ENCODE measurements at regions not wholly inside any gene's neighbourhood (a gene's known extent, or its start where the extent isn't known, plus 50 kb on each side); places are given as distances from the start of the nearest gene placed in this dataset.

DNA sequence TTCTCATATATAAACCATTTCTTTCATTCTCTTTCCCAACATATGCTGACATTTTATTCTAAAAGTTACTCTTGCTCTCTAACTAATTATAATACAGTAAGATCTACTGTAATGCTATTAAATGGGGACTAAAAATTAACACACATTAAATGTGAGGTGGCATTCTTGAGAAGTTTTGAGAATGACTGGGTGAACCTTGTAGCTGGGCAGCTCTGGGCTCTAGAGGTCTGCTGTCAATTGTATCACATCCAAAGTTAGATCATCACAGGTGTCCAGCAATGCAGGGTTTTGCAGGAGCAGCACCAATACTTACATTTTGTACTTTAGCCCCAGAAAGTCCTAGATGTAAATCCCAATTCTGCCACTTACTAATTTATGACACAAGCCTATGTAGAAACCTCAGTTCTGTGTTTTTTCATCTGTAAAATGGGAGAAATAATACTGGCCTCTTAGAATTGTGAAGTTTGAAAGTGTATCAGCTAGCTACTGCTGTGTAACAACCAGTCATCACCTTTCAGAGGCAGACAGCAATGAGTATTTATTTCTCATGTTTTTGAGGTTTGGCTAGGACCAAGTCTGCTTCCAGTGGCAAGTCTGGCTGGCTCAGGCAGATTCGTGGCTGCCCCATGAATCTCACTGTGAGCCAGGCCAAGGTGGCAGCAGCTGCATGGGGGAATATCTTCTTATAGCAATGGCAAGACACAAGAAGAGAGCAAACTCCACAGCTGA lies 79.6 kb upstream of the EMX2 start:
- no peak for ATAC-seq
- Histone ChIP-seq H3K4me1 (peaks cover 0 to 7% (median 0%) of the 10 kb centered on the region in 3 donors), H3K27ac (no peak overlapping the region), H3K27me3 (peaks cover 16% of the 10 kb centered on the region), H3K9me3 (peaks cover 0 to 7% (median 0%) of the 10 kb centered on the region in 3 donors), H3K4me3 (no peak overlapping the region), H3K36me3 (no peaks in the 10 kb centered on the region)
- TF ChIP-seq POLR2A (IDR thresholded peaks at IDR 0.05) (no peak), EP300 (IDR thresholded peaks at IDR 0.05) (no peak), POLR2AphosphoS5 (IDR thresholded peaks at IDR 0.05) (no peak)
- TF ChIP-seq, protein P1, sequence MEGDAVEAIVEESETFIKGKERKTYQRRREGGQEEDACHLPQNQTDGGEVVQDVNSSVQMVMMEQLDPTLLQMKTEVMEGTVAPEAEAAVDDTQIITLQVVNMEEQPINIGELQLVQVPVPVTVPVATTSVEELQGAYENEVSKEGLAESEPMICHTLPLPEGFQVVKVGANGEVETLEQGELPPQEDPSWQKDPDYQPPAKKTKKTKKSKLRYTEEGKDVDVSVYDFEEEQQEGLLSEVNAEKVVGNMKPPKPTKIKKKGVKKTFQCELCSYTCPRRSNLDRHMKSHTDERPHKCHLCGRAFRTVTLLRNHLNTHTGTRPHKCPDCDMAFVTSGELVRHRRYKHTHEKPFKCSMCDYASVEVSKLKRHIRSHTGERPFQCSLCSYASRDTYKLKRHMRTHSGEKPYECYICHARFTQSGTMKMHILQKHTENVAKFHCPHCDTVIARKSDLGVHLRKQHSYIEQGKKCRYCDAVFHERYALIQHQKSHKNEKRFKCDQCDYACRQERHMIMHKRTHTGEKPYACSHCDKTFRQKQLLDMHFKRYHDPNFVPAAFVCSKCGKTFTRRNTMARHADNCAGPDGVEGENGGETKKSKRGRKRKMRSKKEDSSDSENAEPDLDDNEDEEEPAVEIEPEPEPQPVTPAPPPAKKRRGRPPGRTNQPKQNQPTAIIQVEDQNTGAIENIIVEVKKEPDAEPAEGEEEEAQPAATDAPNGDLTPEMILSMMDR (IDR thresholded peaks at IDR 0.05), result no peak
- 57 to 100% methylated on average over 1 of the region's 1 CpG for WGBS, 2 donors (ENCODE audit: low coverage in 1 of 2)

DNA sequence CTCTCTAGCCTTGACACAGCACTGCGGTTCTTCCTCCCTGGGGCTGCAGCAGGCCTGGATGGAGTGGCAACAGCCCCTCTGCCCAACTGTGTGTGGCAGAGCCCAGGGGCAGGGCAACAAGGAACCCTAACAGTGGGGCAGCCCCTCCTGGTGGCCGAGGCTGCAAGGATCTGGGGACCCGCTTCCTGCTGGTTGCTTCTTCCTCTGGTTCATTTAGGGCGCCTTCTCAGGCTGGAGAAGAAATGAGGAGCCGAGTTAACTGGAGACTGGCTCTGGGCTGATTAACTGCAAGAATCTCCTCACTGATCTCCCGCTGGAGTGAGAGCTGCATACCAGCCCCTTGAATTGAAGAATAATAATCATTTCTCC lies 80.1 kb upstream of the EMX2 start:
- H3K36me3 ChIP-seq, result no peaks in the 10 kb centered on the region
- H3K4me3 ChIP-seq, result no peak overlapping the region
- peak overlapping the region in 1 of 4 donors; percentile 42 for H3K27ac ChIP-seq
- H3K27me3 ChIP-seq, result peaks cover 20% of the 10 kb centered on the region
- whole genome bisulfite sequencing, 2 donors (ENCODE audit: low coverage in 1 of 2), result 42 to 50% methylated on average over 3 to 4 of the region's 6 CpGs
- ATAC-seq, result no peak
- peaks cover 0 to 7% (median 0%) of the 10 kb centered on the region in 3 donors for H3K9me3 ChIP-seq
- TF ChIP-seq POLR2AphosphoS5 (IDR thresholded peaks at IDR 0.05) (no peak), POLR2A (IDR thresholded peaks at IDR 0.05) (no peak), EP300 (IDR thresholded peaks at IDR 0.05) (no peak)
- TF ChIP-seq, protein P1 (IDR thresholded peaks at IDR 0.05), result no peak
- H3K4me1 ChIP-seq, result peaks cover 0 to 8% (median 0%) of the 10 kb centered on the region in 3 donors

DNA sequence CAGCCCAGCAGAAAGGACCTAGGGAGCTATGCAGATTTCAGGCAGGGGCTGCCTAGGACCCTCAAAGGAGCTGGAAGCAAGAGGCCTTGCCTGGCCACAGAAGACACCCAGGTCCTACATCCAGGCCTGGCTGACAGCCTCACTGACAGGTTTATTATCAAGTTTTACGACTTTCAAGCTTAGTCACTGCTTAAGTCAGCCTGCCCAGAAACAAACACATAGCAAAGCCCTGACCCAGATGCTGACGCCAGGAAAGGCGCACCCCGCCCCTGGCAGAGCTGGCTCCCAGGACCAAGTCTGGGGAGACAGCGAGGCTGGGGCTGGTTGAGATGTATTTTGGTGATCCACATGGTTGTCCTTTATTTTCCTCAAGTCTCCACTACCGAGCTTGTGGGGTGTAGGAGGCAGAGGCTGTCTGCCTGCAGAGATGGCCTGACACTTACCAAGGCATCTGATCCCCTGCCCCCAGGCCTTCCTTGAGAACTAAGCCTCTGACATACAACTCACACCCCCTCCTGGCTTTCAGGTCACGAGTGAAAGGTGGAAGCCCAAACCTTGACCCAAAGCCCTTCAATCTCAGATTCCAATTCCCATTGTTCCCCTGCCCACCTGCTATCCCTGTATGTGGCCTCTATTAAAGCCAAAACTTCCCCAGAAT lies 80.7 kb upstream of the EMX2 start:
- ATAC-seq, result peak; percentile 77
- H3K36me3 ChIP-seq, result no peaks in the 10 kb centered on the region
- WGBS, 2 donors (ENCODE audit: low coverage in 1 of 2), result 33 to 40% methylated on average over 1 of the region's 7 CpGs
- H3K4me1 ChIP-seq, result peaks cover 0 to 8% (median 0%) of the 10 kb centered on the region in 3 donors
- H3K27me3 ChIP-seq, result peaks cover 26% of the 10 kb centered on the region
- TF ChIP-seq EP300 (IDR thresholded peaks at IDR 0.05), result no peak
- TF ChIP-seq POLR2AphosphoS5 (IDR thresholded peaks at IDR 0.05), result no peak
- TF ChIP-seq, protein P1 (IDR thresholded peaks at IDR 0.05), result no peak
- TF ChIP-seq POLR2A (IDR thresholded peaks at IDR 0.05), result no peak
- peak overlapping the region in 1 of 4 donors; percentile 42 for H3K27ac ChIP-seq
- H3K4me3 ChIP-seq, result no peak overlapping the region
- peaks cover 0 to 7% (median 0%) of the 10 kb centered on the region in 3 donors for H3K9me3 ChIP-seq

DNA sequence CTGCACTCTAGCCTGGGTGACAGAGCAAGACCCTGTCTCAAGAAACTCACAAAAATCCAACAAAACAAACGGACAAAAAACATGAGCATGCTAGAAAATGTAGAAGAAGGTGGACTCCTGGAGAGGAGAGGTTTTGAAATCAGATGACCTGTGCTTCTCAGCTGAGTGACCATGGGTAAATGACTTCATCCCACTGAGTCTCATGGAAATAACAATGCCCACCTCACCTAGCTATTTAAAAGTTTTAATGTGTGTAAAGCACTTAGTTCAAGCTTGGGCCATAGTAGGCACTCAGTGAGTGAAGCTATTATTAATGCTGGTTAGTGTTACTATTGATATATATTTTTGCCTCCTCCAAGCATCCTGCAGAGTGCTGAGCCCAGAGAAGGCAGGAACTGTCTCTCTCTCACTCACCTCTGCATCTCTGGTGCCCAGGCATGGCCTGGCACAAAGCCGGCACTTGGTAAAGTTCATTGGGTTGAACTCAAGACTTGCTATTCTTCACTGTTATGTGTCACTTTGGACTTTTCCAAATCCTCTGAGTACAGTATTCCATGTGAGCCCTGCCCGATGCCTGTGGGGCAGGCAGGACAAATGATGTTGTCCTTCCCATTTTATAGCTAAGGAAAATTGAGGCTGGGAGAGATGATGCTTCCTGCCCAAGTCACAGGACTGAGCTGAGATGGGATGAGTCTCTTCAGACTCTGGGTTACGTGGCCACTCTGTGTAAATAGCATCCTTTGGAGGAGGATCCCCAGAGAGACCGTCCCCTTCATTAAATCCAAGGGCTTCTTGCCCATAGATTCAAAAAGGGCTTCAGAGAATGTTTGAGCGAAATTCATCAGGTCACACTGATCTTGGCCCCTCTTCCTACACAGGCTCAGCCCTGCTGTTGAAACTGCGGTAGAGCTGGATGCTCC lies 81.4 kb upstream of the EMX2 start:
- H3K36me3 ChIP-seq, result no peaks in the 10 kb centered on the region
- no peak overlapping the region for H3K27ac ChIP-seq
- ATAC-seq, result peak; percentile 42
- H3K4me3 ChIP-seq, result no peak overlapping the region
- peaks cover 33% of the 10 kb centered on the region for H3K27me3 ChIP-seq
- H3K9me3 ChIP-seq, result peaks cover 0 to 7% (median 0%) of the 10 kb centered on the region in 3 donors
- peaks cover 0 to 8% (median 0%) of the 10 kb centered on the region in 3 donors for H3K4me1 ChIP-seq
- TF ChIP-seq POLR2A (IDR thresholded peaks at IDR 0.05) (no peak), POLR2AphosphoS5 (IDR thresholded peaks at IDR 0.05) (no peak), EP300 (IDR thresholded peaks at IDR 0.05) (no peak)
- TF ChIP-seq, protein P1 (IDR thresholded peaks at IDR 0.05), result no peak
- WGBS, 2 donors (ENCODE audit: low coverage in 1 of 2), result 72 to 100% methylated on average over 1 to 4 of the region's 7 CpGs

All from gastroesophageal sphincter (tissue), 4 donors.